ENCODE measurements at regions not wholly inside any gene's neighbourhood (a gene's known extent, or its start where the extent isn't known, plus 50 kb on each side); places are given as distances from the start of the nearest gene placed in this dataset.

DNA sequence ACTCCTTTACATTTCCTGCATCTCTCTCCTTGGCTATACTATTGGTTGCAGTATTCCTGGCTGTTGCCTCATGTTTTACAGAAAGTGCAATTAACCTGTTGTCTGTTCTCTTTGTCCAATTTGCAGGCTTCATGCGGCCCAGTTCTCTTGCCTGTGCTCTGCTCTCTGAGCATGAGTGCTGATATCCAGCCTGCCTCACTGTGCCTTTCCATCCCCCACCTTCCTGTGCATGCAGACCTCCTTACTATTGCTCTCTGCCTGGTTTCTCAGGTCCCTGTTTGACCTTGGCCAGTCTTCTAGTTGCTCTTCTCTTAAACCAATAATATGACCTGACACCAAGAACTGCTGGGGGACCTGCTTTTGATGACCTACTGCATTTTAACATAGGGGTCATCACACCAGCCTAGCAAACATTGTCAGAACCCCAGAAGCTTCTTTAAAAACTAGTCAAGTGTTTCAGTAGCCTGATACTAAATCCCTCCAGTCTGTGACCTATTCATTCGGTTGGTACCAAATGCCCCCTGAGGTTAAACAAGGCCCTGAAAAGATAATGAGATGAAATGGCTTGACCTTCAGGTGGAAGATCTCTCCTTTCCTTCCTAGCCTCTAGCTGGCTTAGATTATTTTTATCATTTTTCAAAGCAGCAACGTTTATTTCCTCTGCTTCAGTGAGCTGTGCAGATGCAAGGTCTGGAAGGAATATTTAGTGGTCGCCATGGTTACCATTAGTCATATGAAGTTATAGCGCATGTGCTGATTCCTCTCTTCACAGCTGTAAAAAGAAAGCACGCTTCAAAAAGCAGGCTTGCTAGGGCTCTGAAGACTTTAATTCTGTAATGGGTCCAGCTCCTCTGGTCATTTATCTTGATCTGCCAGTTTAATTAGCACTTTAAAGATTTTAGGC, 216.5 kb downstream of the PHLDA1 start:
- H3K9ac ChIP-seq (ENCODE audit: insufficient read depth in 1 of 2, low read depth in 2 of 2, low read length in 2 of 2): no peak overlapping the region
- TF ChIP-seq RFX1 (IDR thresholded peaks at IDR 0.05) (peak; percentile 90), C11orf30 (IDR thresholded peaks at IDR 0.05; ENCODE audit: low read depth) (no peak), RFX7 (CRISPR knock-in tag; IDR thresholded peaks at IDR 0.05) (no peak), SRSF7 (optimal IDR thresholded peaks at IDR 0.05; ENCODE audit: low read depth, low read length) (no peak), HEY1 (CRISPR knock-in tag; IDR thresholded peaks at IDR 0.05; ENCODE audit: borderline replicate concordance) (no peak), BRD9 (IDR thresholded peaks at IDR 0.05; ENCODE audit: low read depth, partially characterized antibody) (no peak)
- TF ChIP-seq, protein P1, sequence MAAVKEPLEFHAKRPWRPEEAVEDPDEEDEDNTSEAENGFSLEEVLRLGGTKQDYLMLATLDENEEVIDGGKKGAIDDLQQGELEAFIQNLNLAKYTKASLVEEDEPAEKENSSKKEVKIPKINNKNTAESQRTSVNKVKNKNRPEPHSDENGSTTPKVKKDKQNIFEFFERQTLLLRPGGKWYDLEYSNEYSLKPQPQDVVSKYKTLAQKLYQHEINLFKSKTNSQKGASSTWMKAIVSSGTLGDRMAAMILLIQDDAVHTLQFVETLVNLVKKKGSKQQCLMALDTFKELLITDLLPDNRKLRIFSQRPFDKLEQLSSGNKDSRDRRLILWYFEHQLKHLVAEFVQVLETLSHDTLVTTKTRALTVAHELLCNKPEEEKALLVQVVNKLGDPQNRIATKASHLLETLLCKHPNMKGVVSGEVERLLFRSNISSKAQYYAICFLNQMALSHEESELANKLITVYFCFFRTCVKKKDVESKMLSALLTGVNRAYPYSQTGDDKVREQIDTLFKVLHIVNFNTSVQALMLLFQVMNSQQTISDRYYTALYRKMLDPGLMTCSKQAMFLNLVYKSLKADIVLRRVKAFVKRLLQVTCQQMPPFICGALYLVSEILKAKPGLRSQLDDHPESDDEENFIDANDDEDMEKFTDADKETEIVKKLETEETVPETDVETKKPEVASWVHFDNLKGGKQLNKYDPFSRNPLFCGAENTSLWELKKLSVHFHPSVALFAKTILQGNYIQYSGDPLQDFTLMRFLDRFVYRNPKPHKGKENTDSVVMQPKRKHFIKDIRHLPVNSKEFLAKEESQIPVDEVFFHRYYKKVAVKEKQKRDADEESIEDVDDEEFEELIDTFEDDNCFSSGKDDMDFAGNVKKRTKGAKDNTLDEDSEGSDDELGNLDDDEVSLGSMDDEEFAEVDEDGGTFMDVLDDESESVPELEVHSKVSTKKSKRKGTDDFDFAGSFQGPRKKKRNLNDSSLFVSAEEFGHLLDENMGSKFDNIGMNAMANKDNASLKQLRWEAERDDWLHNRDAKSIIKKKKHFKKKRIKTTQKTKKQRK (IDR thresholded peaks at IDR 0.05; ENCODE audit: borderline replicate concordance, low read depth, low read length): no peak
- POLR2A ChIA-PET: interaction anchor here (0.6 kb wide), 1 partner anchor 9 kb away, joined by 3 read pairs; no protein-coding TSS in a partner anchor
- ATAC-seq (no peak), DNase-seq (ENCODE audit: extremely low read depth in 1 of 4, low spot score in 3 of 4) (peak in 1 of 4 experiments; percentile 13), FAIRE-seq (no peak)
- H3K4me2 ChIP-seq (ENCODE audit: insufficient read depth, low read length): no peak overlapping the region
- no peaks in the 10 kb centered on the region for H4K20me1 ChIP-seq (replicated peaks; ENCODE audit: control insufficient read depth, insufficient read depth, low read length)
- WGBS (ENCODE audit: insufficient coverage, low coverage, missing lambda C conversion rate): 16% methylated on average over 6 of the region's 6 CpGs
- no peak overlapping the region for H2AFZ ChIP-seq (ENCODE audit: low read depth, low read length)
- no peak overlapping the region for H3K4me3 ChIP-seq
- intact Hi-C loops (cut with micrococcal nuclease): loop anchor here (5.0 to 10.0 kb wide), 2 partner anchors 217 to 280 kb away; partner anchors contain the start of gene PHLDA1
- CTCF ChIA-PET (ENCODE audit: low intra/inter-chr PET ratio): no interaction called here
- H3K27me3 ChIP-seq (ENCODE audit: control insufficient read depth in 2 of 2, insufficient read depth in 2 of 2, low read length in 2 of 2): 0 out of 5 replicates have a peak, but pooled peaks cover 0 to 4% of the 10 kb centered on the region in 2 experiments
- no peaks in the 10 kb centered on the region for H3K9me3 ChIP-seq (replicated peaks; ENCODE audit: control insufficient read depth, insufficient read depth, low read depth, low read length)
- in situ Hi-C loops (cut with MboI): no loop called here
- H3K79me2 ChIP-seq (ENCODE audit: control insufficient read depth, insufficient read depth, low read length): no peaks in the 10 kb centered on the region
- H3K4me1 ChIP-seq (replicated peaks in 1 of 2; ENCODE audit: control insufficient read depth in 2 of 2, insufficient read depth in 2 of 2, low read length in 2 of 2): no peaks in the 10 kb centered on the region; a peak in 1 of 5 replicates
- H3K27ac ChIP-seq (ENCODE audit: extremely low read depth, low read depth, low read length): no peak overlapping the region
- no peaks in the 10 kb centered on the region for H3K9me1 ChIP-seq (ENCODE audit: control insufficient read depth, insufficient read depth, low read length)
- BruUV-seq (replicated peaks): no TSS peak
- no peaks in the 10 kb centered on the region for H3K36me3 ChIP-seq (ENCODE audit: control insufficient read depth, insufficient read depth, low read length)
